GM13976 (cell line): ENCODE measurements at regions not wholly inside any gene's neighbourhood (a gene's known extent, or its start where the extent isn't known, plus 50 kb on each side); places are given as distances from the start of the nearest gene placed in this dataset.

ENCODE experiments used
- DNase-seq: peaks from one replicate; pipeline ENCODE4 v3.0.0; 2012; ENCODE audit warnings: low spot score
- in situ Hi-C: fragments of 300-500 bp; cut with MboI; formaldehyde crosslinking; loops from one replicate; pipeline ENCODE4 v1.12.0; 2022; ENCODE audit warnings: low sequenced_read_pairs, mixed read lengths, inconsistent platforms; ENCODE audit not compliant: unreplicated experiment
- TF ChIP-seq, protein P1 (sequence below): IDR thresholded peaks from 2 replicates; pipeline ENCODE4 v1.5.1; 2012; ENCODE audit warnings: borderline replicate concordance, mild to moderate bottlenecking; ENCODE audit not compliant: insufficient read depth; ENCODE audit errors: extremely low read depth, missing control alignments, control extremely low read depth

DNA sequence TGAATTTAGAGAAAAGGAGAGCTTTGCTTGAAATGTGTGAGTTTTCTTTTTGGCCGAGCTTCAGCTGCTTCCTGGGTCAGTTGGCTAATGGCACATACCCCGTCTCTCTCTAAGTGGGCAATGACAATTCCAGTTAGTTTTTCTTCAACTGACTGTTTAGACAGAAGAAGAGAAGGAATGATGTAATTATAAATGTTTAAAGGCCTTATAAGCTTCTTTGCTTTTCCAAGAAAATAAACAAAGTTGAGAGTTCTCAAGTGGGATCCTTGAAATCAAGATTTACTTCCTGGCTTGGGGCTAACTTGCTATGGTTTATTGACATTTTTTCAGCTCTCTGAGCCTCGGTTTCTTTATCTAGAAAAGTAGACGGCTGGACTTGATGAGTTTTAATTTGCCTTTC lies 794.9 kb upstream of the ACVR2A start:
- DNase-seq, result no peak
- TF ChIP-seq, protein P1, sequence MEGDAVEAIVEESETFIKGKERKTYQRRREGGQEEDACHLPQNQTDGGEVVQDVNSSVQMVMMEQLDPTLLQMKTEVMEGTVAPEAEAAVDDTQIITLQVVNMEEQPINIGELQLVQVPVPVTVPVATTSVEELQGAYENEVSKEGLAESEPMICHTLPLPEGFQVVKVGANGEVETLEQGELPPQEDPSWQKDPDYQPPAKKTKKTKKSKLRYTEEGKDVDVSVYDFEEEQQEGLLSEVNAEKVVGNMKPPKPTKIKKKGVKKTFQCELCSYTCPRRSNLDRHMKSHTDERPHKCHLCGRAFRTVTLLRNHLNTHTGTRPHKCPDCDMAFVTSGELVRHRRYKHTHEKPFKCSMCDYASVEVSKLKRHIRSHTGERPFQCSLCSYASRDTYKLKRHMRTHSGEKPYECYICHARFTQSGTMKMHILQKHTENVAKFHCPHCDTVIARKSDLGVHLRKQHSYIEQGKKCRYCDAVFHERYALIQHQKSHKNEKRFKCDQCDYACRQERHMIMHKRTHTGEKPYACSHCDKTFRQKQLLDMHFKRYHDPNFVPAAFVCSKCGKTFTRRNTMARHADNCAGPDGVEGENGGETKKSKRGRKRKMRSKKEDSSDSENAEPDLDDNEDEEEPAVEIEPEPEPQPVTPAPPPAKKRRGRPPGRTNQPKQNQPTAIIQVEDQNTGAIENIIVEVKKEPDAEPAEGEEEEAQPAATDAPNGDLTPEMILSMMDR, result no peak
- in situ Hi-C loops, result loop anchor here (10.0 kb wide), 1 partner anchor 865 kb away; no protein-coding TSS in a partner anchor

DNA sequence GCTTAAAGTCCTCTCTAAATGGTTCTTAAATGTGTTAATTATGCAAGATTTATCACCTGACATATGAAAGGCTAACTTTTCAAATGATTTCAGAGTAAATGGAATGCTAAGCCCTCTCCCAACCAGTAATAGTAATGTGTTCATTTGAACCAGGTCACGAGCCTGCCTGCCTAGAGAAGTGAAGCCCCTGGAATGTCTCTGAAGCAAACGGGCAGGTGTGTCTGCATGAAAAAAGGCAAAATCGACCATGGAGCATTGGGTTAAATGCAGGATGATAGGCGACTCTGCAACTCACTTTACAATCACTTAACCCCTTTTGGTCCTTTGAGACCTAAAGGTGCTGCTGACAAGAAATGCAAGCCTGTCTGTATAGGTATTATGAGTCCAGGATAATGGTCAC lies 798.4 kb upstream of the ACVR2A start:
- in situ Hi-C loops, result loop anchor here (10.0 kb wide), 1 partner anchor 868 kb away; no protein-coding TSS in a partner anchor
- DNase-seq, result no peak
- TF ChIP-seq, protein P1, result no peak

DNA sequence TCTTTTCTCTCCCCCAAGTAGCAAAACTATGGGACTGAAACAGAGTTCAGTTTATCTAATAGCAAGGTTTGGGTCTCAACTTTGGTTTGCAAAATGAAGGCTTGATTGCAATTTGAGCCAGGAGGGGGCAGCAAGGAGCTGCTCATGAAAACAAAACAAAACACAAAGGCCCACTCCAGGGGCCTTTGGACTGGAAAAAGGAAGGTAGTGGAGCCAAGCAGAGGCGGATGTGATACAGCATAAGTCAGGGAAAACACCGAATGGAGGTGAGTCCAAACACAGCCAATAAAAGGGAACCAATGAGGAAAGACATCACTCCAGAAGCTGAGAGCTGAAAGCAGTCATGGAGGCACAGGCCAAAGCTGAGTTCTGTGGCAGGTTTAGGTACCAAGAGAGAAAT lies 799.7 kb upstream of the ACVR2A start:
- TF ChIP-seq, protein P1, result peak; percentile 50
- in situ Hi-C loops, result loop anchor here (10.0 kb wide), 1 partner anchor 870 kb away; no protein-coding TSS in a partner anchor
- peak; percentile 27 for DNase-seq

DNA sequence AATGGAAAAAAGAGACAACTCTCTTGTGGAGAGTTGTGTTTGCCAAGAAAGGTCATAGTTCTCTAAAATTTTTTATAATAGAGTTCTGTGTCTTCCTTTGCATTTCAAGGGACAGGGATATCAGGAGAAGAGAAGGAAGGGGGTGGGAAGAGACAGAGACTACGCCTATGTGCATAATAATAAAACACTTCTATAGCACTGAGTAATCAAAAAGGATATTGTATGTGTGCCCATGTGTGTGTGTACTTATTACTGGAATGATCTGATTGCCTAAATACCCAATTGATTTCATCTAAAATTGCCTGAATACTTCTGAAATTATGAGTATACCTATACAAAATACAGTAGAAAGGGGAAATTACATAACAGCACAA lies 803.7 kb upstream of the ACVR2A start:
- in situ Hi-C loops, result loop anchor here (10.0 kb wide), 1 partner anchor 874 kb away; no protein-coding TSS in a partner anchor
- TF ChIP-seq, protein P1, result no peak

DNA sequence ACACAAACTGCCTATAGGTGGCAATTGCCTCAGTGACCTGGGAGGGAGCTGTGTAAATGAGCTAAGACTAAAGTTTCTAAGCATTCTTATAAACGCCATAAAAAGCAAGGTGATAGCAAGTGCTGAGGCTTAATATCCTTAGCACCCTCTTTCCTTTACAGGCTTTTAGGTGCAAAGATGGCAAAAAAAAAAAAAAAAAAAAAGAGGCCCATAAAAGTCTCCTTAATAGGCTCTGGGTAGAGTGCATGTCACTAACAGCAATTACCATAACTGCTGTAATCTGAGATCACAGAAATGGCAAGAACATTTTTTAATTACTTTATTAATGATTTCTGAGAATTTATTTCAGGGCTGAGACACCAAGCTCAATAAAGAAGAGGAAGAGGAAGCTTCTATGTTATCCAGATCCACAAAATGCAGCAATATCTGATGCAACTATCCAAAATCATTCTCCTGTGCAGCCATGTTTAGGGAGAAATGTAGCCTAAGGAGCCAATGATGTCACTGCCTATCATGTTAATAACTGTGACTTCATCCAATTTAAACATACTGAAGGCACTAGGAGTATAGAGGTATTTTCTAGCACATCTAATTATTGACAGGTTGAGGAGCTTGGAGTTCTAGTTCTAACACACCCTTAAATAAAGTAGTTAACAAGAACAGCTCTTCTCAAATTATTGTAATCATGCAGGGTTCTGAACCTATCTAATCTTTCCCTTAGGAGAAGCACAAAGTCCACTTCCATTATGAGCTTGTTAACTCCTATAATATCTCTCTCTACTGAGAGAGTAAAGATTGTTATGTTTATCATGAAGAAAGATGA lies 804.3 kb upstream of the ACVR2A start:
- in situ Hi-C loops, result loop anchor here (10.0 kb wide), 1 partner anchor 874 kb away; no protein-coding TSS in a partner anchor
- DNase-seq, result no peak
- TF ChIP-seq, protein P1, result no peak

More for the DNA sequence above, 803.7 kb upstream of the ACVR2A start:
- DNase-seq, result no peak

DNA sequence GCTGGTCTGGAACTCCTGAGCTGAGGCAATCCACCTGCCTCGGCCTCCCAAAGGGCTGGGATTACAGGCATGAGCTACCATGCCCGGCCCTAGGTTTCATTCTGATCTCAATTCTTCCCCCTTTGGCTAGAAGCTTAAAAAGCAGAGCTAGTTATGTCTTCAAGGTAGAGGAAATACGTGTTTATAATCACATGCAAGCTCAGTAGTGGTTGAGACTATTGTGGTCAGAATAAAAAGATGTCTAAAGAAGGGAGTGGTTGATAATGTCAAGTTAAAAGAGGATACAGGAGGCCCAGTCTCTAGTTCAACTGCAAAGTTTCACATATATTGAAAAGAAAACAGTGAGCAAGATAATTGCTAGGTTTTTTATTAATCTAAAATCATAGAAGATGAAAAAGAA lies 807.8 kb upstream of the ACVR2A start:
- in situ Hi-C loops, result no loop called here
- TF ChIP-seq, protein P1, result no peak
- DNase-seq, result no peak
